ENCODE measurements at regions not wholly inside any gene's neighbourhood (a gene's known extent, or its start where the extent isn't known, plus 50 kb on each side); places are given as distances from the start of the nearest gene placed in this dataset.

GRCh38 chr4:133713340-133713739 lies 488.2 kb downstream of the PABPC4L start:
- TF ChIP-seq CTCF (IDR thresholded peaks at IDR 0.05) (no peak), POLR2A (IDR thresholded peaks at IDR 0.05) (no peak), POLR2AphosphoS5 (IDR thresholded peaks at IDR 0.05) (no peak), EP300 (IDR thresholded peaks at IDR 0.05) (no peak)
